ENCODE measurements at regions not wholly inside any gene's neighbourhood (a gene's known extent, or its start where the extent isn't known, plus 50 kb on each side); places are given as distances from the start of the nearest gene placed in this dataset.

DNA sequence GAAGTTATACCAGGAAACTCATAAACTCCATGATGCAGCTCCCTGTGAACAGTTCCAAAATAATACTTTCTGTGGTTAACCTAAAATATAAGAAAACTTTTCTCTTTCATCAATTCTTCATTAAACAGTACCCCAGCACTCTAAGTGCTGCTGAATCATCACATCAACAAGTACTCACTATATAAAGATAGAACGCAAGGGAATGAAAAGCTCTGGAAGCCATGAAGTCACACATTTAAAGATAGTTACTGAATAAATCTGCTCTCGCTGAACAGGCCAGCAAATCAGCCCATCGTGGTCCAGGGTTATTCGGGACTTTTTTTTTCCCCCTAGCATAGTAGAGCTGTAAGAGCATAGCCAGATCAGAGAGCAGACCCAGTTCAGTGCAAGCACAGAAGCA, 254.3 kb downstream of the IPMK start:
- TF ChIP-seq, protein P1, sequence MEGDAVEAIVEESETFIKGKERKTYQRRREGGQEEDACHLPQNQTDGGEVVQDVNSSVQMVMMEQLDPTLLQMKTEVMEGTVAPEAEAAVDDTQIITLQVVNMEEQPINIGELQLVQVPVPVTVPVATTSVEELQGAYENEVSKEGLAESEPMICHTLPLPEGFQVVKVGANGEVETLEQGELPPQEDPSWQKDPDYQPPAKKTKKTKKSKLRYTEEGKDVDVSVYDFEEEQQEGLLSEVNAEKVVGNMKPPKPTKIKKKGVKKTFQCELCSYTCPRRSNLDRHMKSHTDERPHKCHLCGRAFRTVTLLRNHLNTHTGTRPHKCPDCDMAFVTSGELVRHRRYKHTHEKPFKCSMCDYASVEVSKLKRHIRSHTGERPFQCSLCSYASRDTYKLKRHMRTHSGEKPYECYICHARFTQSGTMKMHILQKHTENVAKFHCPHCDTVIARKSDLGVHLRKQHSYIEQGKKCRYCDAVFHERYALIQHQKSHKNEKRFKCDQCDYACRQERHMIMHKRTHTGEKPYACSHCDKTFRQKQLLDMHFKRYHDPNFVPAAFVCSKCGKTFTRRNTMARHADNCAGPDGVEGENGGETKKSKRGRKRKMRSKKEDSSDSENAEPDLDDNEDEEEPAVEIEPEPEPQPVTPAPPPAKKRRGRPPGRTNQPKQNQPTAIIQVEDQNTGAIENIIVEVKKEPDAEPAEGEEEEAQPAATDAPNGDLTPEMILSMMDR (conservative IDR thresholded peaks at IDR 0.05; ENCODE audit: low read length), result no peak
- no peak for TF ChIP-seq EZH2phosphoT487 (IDR thresholded peaks at IDR 0.05; ENCODE audit: borderline replicate concordance)
- H3F3A ChIP-seq (ENCODE audit: low read depth), result no peaks in the 10 kb centered on the region
- H4K20me1 ChIP-seq (ENCODE audit: insufficient read depth, low read length, poor library complexity, severe bottlenecking), result no peaks in the 10 kb centered on the region
- no peaks in the 10 kb centered on the region for H3K27me3 ChIP-seq (ENCODE audit: insufficient read depth, low read length, poor library complexity, severe bottlenecking)
- no peak overlapping the region for H3K9ac ChIP-seq (ENCODE audit: low read depth, low read length, poor library complexity, severe bottlenecking)
- no peak overlapping the region for H2AFZ ChIP-seq (ENCODE audit: low read length)
- H3K36me3 ChIP-seq (ENCODE audit: insufficient read depth, low read length), result no peaks in the 10 kb centered on the region
- H3K9me2 ChIP-seq (replicated peaks; ENCODE audit: low read depth, low read length), result no peaks in the 10 kb centered on the region
- H3K4me1 ChIP-seq (ENCODE audit: insufficient read depth, low read length, poor library complexity, severe bottlenecking), result no peaks in the 10 kb centered on the region
- H3K79me2 ChIP-seq (ENCODE audit: insufficient read depth, low read length), result no peaks in the 10 kb centered on the region
- no peaks in the 10 kb centered on the region for H3K9me3 ChIP-seq (ENCODE audit: insufficient read depth, low read depth, low read length)
- no peak overlapping the region for H3K4me2 ChIP-seq (ENCODE audit: low read depth, low read length, poor library complexity, severe bottlenecking)
- H3K4me3 ChIP-seq (ENCODE audit: low read length, poor library complexity, severe bottlenecking), result no peak overlapping the region

DNA sequence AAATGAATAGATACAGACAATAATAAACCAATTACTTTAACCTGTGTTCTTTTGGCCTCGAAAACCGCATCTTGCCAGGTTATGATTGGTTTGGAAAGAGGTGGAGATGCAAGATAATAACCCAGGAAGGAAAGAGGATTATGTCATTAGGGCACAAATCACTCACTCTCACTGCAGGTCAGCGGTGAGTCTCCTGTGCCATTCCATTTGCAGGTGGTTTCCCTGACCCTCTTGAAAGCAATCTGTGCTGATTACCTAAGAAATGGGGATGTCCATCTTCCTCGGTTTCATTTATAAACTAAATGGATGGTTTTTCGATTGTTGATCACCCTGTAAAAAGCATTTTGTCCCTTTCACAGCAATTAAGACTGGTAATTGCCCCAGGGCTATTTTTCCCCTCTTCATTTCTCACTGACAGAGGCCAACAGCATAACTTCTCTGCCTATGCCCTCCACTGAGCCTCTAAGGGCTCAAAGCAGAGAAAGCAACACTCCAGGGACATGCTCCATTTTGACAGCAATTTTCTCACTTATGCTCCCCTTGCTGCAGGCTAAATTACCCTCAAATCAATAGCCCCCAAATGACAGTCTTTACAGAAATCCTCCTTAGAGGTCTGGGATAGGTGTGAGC, 257.5 kb downstream of the IPMK start:
- H3K27me3 ChIP-seq (ENCODE audit: insufficient read depth, low read length, poor library complexity, severe bottlenecking), result no peaks in the 10 kb centered on the region
- no peaks in the 10 kb centered on the region for H4K20me1 ChIP-seq (ENCODE audit: insufficient read depth, low read length, poor library complexity, severe bottlenecking)
- TF ChIP-seq, protein P1 (conservative IDR thresholded peaks at IDR 0.05; ENCODE audit: low read length), result no peak
- no peak for TF ChIP-seq EZH2phosphoT487 (IDR thresholded peaks at IDR 0.05; ENCODE audit: borderline replicate concordance)
- H2AFZ ChIP-seq (ENCODE audit: low read length), result no peak overlapping the region
- H3K9me3 ChIP-seq (ENCODE audit: insufficient read depth, low read depth, low read length), result no peaks in the 10 kb centered on the region
- no peaks in the 10 kb centered on the region for H3F3A ChIP-seq (ENCODE audit: low read depth)
- H3K4me1 ChIP-seq (ENCODE audit: insufficient read depth, low read length, poor library complexity, severe bottlenecking), result no peaks in the 10 kb centered on the region
- H3K36me3 ChIP-seq (ENCODE audit: insufficient read depth, low read length), result no peaks in the 10 kb centered on the region
- no peaks in the 10 kb centered on the region for H3K9me2 ChIP-seq (replicated peaks; ENCODE audit: low read depth, low read length)
- no peaks in the 10 kb centered on the region for H3K79me2 ChIP-seq (ENCODE audit: insufficient read depth, low read length)
- no peak overlapping the region for H3K4me2 ChIP-seq (ENCODE audit: low read depth, low read length, poor library complexity, severe bottlenecking)
- no peak overlapping the region for H3K9ac ChIP-seq (ENCODE audit: low read depth, low read length, poor library complexity, severe bottlenecking)
- H3K4me3 ChIP-seq (ENCODE audit: low read length, poor library complexity, severe bottlenecking), result no peak overlapping the region

DNA sequence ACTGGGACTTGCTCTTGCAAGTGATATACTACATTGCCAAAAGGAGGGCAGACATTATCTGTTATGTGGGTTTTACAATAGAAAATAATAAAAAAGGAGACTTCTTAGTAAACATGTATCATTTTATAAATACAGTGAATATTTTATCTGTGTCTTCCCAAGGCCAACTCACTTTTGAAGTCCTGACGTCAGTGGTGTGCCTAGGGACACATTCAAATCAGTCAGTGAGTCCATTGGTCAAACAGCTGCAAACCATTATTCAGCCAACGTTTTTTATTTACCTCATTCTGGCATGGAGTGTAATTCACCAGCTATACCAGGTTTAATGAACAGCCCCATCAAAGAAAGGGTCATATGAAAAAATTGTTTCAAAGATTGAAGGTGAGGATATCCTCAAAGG, 263.7 kb downstream of the IPMK start:
- Histone ChIP-seq H3K4me1 (ENCODE audit: insufficient read depth, low read length, poor library complexity, severe bottlenecking) (no peaks in the 10 kb centered on the region), H3F3A (ENCODE audit: low read depth) (no peaks in the 10 kb centered on the region), H4K20me1 (ENCODE audit: insufficient read depth, low read length, poor library complexity, severe bottlenecking) (no peaks in the 10 kb centered on the region), H3K36me3 (ENCODE audit: insufficient read depth, low read length) (no peaks in the 10 kb centered on the region), H3K9me3 (ENCODE audit: insufficient read depth, low read depth, low read length) (no peaks in the 10 kb centered on the region), H3K9ac (ENCODE audit: low read depth, low read length, poor library complexity, severe bottlenecking) (no peak overlapping the region), H3K9me2 (replicated peaks; ENCODE audit: low read depth, low read length) (no peaks in the 10 kb centered on the region), H2AFZ (ENCODE audit: low read length) (no peak overlapping the region), H3K4me3 (ENCODE audit: low read length, poor library complexity, severe bottlenecking) (no peak overlapping the region), H3K4me2 (ENCODE audit: low read depth, low read length, poor library complexity, severe bottlenecking) (no peak overlapping the region), H3K79me2 (ENCODE audit: insufficient read depth, low read length) (no peaks in the 10 kb centered on the region), H3K27me3 (ENCODE audit: insufficient read depth, low read length, poor library complexity, severe bottlenecking) (no peaks in the 10 kb centered on the region)
- TF ChIP-seq, protein P1 (conservative IDR thresholded peaks at IDR 0.05; ENCODE audit: low read length), result no peak
- no peak for TF ChIP-seq EZH2phosphoT487 (IDR thresholded peaks at IDR 0.05; ENCODE audit: borderline replicate concordance)
